HG03460 (cell line): ENCODE measurements at regions not wholly inside any gene's neighbourhood (a gene's known extent, or its start where the extent isn't known, plus 50 kb on each side); places are given as distances from the start of the nearest gene placed in this dataset.

Source experiments
- ATAC-seq: cut with Tn5 transposase; IDR thresholded peaks from one replicate; pipeline ENCODE4 v1.9.1; 2021; ENCODE audit not compliant: unreplicated experiment

GRCh38 chr11:13104619-13105236 is 95.6 kb downstream of the RASSF10 start:
- no peak for ATAC-seq

DNA sequence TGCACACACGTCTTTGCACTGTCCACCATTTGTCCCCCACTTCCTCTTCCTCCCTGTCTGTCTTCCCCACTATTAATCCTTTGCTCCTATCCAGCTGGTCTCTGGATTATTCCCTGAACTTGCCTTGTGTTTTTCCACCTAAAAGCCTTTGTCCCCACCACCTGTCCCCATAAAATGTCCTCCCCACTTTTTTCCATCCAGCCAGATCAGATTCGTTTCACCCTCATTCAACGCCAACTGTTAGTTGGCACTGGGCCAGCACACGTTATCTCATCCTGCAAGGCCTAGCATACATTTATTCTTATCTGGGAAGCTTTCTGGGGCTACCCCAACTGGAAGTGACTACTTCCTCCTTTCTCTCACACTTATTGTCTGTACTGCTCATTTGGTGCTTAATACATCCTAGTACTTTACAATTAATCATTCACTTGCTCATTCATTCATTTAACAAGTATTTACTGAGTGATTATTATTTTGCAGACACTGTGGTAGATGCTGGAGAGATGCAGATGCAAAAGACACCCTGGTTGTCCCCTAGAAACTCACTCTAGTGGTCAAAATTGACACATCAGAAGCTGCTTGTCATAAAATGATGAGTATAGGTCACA is 96.2 kb downstream of the RASSF10 start:
- ATAC-seq: peak; percentile 50

DNA sequence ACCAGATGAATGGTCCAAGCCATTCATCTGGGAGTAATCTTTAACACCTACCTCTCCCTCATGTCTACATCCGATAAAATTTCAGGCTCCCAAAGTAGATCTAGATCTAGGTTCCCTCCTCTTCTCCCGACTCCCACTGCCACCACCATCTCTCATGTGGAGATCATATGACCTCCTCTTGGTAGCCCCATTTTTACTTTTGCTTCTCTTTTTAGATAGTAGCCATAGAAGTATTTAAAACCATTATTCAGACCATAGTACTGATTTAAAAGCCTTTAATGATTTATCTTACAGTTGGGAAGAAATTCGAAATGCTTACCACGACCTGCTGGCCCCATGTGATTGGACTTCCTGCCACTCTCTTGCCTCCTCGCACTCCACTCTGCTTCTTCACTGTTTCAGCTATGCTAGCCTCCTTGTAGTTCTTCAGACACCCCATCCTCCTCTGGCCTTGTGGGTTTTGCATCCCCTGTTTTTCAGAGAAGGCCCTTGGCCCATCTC is 98.5 kb downstream of the RASSF10 start:
- ATAC-seq: no peak

GRCh38 chr11:13108416-13108815 is 99.3 kb downstream of the RASSF10 start:
- no peak for ATAC-seq

DNA sequence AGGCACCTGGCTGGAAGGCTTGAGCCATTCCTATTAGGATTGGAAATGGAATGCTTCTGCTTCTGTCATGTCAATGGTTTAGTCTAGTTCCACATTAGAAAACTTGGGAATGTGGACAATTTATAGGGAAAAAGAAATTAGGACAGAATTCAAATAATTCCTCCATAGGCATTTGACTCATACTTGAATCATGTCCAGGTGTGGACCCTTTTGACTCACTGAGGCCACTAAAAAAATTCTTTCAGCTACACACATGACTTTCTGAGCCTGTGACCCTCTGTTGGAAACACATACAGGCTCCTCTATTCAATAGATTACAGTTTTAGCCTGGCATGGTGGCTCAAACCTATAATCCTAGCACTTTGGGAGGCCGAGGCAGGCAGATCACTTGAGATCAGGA is 100.5 kb downstream of the RASSF10 start:
- no peak for ATAC-seq

DNA sequence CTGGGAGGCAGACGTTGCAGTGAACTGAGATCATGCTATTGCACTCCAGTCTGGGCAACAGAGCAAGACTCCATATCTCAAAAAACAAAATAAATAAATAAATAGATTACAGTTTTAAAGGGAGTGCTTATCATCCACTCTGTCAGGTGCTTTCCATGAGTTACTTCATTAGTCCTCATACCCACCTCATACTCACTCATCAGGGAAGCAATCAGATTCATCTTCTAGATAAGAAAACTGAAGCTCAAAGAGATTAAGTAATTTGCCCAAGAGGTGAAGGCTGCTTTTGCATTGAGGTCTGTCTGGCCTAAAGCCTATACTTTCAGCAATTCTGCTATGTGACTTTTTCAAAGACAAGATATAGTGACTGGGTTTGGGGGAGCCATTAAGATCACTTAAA is 101.0 kb downstream of the RASSF10 start:
- no peak for ATAC-seq

- ATAC-seq: no peak
These were observed 102.1 kb downstream of the RASSF10 start for GRCh38 chr11:13110929-13111812.

DNA sequence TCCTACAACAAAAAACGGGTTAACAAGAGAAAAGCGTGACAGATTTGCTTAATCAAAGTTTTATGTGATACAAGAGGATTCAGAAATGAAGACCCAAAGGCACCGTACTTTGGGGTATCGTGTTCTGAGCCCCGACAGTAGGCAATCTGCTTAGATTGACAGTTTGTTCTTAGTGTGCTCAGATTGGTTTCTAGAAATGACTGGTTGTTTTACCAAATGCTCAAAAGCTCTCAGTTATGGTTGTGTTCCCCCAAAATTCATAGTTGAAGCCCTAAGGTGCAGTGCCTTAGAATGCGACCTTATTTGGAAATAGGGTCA is 102.7 kb downstream of the RASSF10 start:
- ATAC-seq: no peak

GRCh38 chr11:13114566-13115379 is 105.7 kb downstream of the RASSF10 start:
- ATAC-seq: no peak

GRCh38 chr11:13115380-13115675 is 106.2 kb downstream of the RASSF10 start:
- no peak for ATAC-seq

- no peak for ATAC-seq
These were observed 107.4 kb downstream of the RASSF10 start for GRCh38 chr11:13116491-13116890.

DNA sequence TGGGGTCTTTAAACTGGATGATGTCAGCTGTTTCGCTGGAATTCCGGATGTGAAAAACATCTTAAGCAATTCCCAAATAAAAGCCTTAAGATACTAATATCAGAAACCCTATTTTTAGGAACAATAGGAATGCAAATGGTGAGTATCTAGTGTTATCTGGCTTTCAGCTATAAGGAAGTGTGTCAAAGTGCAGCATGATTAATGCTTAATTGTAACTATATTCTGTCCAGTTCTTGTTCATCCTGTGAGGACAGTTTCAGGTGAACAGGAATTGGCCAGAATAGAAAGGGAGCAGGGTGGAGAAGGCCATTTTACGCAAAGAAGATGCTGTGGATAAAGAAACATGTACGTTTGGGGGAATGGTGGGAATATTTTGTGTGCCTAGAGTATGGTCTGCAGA is 108.2 kb downstream of the RASSF10 start:
- ATAC-seq: no peak

DNA sequence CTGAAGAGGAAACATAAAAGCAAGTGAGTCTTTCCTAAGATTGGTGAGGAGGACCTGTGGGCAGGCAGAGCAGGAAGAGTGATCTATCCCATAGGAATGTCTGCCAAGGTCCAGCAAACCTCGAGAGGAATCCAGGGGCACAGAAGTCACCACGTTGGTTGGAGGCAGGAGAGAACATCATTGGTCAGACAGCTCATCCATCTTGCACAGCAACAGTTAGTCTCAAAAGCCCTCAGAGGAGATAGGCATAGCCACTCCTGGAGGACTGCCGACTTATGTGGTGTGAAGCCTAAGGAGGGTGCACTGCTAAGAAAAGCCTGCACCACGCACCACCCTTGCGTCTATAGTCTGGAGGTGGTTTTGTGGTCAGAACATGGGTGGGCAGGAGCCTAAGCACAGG is 109.1 kb downstream of the RASSF10 start:
- no peak for ATAC-seq

- ATAC-seq: no peak
These were observed 109.5 kb downstream of the RASSF10 start for GRCh38 chr11:13118650-13119049.

GRCh38 chr11:13119361-13119760 is 110.2 kb downstream of the RASSF10 start:
- no peak for ATAC-seq

DNA sequence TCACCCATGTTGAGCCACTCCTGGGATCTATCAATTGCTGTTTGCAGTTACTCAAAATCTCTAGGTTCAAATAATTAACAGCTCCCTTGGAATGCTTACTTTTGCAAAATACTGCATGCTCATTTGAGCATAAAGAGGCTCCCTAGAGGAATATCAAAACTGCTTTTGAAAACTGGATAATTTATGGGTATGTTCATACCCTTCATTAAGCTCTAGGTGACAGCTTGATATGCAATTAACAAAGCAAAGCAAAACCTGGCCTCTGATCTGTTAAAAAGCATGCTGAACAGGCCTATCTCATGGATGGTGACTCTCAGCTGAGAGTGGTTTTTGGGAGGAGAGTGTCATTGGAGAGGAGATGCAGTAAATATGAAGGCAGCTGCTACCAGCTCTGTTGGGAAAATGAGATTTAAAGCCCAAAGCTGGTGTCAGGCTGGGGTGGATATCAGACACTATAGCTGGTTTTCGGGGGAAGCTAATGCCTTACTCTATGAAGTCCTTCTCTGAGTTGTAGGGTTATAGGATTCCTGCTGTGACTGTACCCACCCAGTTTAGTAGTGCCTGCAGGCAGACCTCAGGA is 110.9 kb downstream of the RASSF10 start:
- ATAC-seq: no peak

DNA sequence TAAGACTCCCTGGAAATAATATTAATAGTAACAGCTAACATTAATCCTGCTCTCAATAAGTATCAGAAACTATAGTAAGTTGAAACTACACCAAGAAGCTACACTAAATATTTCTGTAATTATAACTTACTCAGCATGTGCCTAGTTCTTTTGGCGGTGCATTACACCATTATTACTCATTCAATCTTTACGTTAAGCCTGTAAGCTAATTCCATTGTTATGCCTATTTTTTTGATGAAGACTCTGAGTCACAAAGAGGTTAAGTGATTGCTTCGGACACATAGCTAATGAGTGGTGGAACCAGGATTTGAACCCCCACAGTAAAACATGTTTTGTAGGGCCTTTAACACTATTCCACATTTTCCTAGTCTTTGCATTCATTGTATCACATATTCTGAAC is 111.6 kb downstream of the RASSF10 start:
- no peak for ATAC-seq

DNA sequence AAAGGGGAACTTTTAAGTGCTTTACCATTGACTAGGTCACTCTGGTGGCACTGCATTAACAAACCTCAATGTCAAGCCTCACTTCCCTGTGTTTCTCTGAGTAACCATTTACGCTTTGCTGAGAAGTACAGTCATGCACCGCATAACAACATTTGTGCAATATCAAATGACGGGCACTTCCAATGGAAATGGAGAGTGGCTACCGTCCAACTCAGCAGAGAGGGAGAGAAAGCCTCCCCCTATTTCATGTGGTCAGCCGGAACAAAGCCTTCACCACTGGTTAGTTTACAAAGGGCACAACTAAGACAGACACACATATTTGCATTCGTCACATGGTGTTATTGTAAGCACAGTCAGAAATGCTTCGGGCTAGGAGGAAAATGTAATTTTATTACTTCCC is 117.3 kb downstream of the RASSF10 start:
- ATAC-seq: no peak

GRCh38 chr11:13127161-13127560 is 118.0 kb downstream of the RASSF10 start:
- ATAC-seq: no peak

DNA sequence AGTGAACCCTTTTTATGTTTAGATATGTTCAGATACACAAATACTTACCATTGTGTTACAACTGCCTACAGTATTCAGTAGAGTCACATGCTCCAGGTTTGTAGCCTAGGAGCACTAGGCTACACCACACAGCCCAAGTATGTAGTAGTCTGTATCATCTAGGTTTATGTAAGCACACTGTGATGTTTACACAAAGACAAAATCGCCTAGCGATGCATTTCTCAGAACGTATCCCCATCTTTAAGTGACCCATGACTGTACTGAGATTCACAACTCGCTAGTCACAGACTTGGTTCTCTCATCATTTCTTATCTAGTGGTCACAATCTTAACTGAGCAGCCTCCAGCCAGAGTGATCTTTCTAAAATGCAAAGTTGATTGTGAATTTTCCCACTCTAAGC is 119.2 kb downstream of the RASSF10 start:
- ATAC-seq: no peak

DNA sequence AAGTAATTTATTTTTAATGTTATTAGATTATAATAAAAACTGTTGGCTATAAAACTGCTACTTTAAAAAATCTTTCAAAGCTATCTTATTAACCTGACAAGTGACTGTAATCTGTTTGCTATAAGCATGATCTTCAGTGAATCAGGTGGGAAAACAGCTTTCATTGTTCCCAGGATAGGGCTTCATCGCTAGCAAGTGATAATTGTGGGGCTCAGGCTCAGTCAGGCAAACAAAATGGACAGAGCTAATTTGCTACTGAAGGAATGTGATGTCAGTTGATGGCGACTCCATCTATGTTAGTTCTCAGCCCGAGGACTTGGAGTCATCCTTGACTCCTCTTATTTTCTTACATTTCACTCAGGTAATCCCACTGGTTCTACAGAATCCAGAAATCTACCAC is 125.0 kb downstream of the RASSF10 start:
- ATAC-seq: no peak
